Fibroblast of peridontal ligament (primary cell): ENCODE measurements at regions not wholly inside any gene's neighbourhood (a gene's known extent, or its start where the extent isn't known, plus 50 kb on each side); places are given as distances from the start of the nearest gene placed in this dataset.
A peak's percentile ranks its signal among the peaks of the same experiment; 100 is the strongest.

Source experiments
- DNase-seq: peaks from one replicate; pipeline ENCODE4 v3.0.0-alpha.2; 2010; ENCODE audit errors: extremely low read depth

- DNase-seq = peak; percentile 35
Observed at GRCh38 chr16:54444851-54445458, 158.4 kb upstream of the IRX3 start.

- DNase-seq = no peak
Observed at GRCh38 chr16:54443839-54444238, 157.3 kb upstream of the IRX3 start.

- peak; percentile 62 for DNase-seq
Observed at GRCh38 chr16:54443352-54443751, 156.8 kb upstream of the IRX3 start.

- DNase-seq = no peak
Observed at GRCh38 chr16:54442864-54443263, 156.3 kb upstream of the IRX3 start.

GRCh38 chr16:54438469-54438868 lies 151.9 kb upstream of the IRX3 start:
- no peak for DNase-seq

- no peak for DNase-seq
Observed at GRCh38 chr16:54437921-54438320, 151.3 kb upstream of the IRX3 start.

- DNase-seq = no peak
Observed at GRCh38 chr16:54437401-54437800, 150.8 kb upstream of the IRX3 start.

- no peak for DNase-seq
Observed at GRCh38 chr16:54436346-54436745, 149.8 kb upstream of the IRX3 start.

- no peak for DNase-seq
Observed at GRCh38 chr16:54434859-54435258, 148.3 kb upstream of the IRX3 start.

GRCh38 chr16:54432897-54433229 lies 146.3 kb upstream of the IRX3 start:
- no peak for DNase-seq

GRCh38 chr16:54431997-54432896 lies 145.7 kb upstream of the IRX3 start:
- no peak for DNase-seq

GRCh38 chr16:54431041-54431996 lies 144.7 kb upstream of the IRX3 start:
- DNase-seq = peak; percentile 82

GRCh38 chr16:54430491-54431030 lies 144.0 kb upstream of the IRX3 start:
- DNase-seq = peak; percentile 96

GRCh38 chr16:54429029-54429428 lies 142.4 kb upstream of the IRX3 start:
- DNase-seq = no peak

GRCh38 chr16:54426553-54426849 lies 139.9 kb upstream of the IRX3 start:
- DNase-seq = no peak

GRCh38 chr16:54425681-54426552 lies 139.3 kb upstream of the IRX3 start:
- DNase-seq = no peak

GRCh38 chr16:54425068-54425467 lies 138.5 kb upstream of the IRX3 start:
- DNase-seq = no peak

- no peak for DNase-seq
Observed at GRCh38 chr16:54424043-54424451, 137.5 kb upstream of the IRX3 start.

GRCh38 chr16:54422569-54422978 lies 136.0 kb upstream of the IRX3 start:
- no peak for DNase-seq

GRCh38 chr16:54422159-54422558 lies 135.6 kb upstream of the IRX3 start:
- DNase-seq = no peak

GRCh38 chr16:54421220-54421619 lies 134.6 kb upstream of the IRX3 start:
- DNase-seq = no peak
